Testis (tissue), 2 donors: ENCODE measurements at regions not wholly inside any gene's neighbourhood (a gene's known extent, or its start where the extent isn't known, plus 50 kb on each side); places are given as distances from the start of the nearest gene placed in this dataset.

Source experiments
- CTCF ChIP-seq, 3 experiments: fragments of 450-650 bp in 2 of 3; fragments of 200-600 bp in 1 of 3; sonication (generic) in 1 of 3; IDR thresholded peaks; one replicate each; pipeline ENCODE4 v1.5.1; 2016 to 2019; ENCODE audit warnings: antibody characterized with exemption in 3 of 3, mild to moderate bottlenecking in 2 of 3, moderate library complexity in 1 of 3
- POLR2A ChIP-seq: fragments of 450-650 bp; IDR thresholded peaks from one replicate; pipeline ENCODE4 v1.6.1; 2017; ENCODE audit warnings: antibody characterized with exemption, mild to moderate bottlenecking, moderate library complexity

- TF ChIP-seq POLR2A, result no peak
- no peak for TF ChIP-seq CTCF (IDR thresholded peaks at IDR 0.05)
Measured at GRCh38 chr10:111706331-111706730, 477.2 kb downstream of the GPAM start.
